Progenitor cell of endocrine pancreas (in vitro differentiated cells): ENCODE measurements at regions not wholly inside any gene's neighbourhood (a gene's known extent, or its start where the extent isn't known, plus 50 kb on each side); places are given as distances from the start of the nearest gene placed in this dataset.

Source experiments
- DNase-seq: peaks from one replicate; pipeline ENCODE4 v3.0.0; 2021; ENCODE audit warnings: low spot score; ENCODE audit not compliant: unreplicated experiment
- H3K27ac Mint-ChIP-seq: 2 replicates; pipeline ENCODE4 v1.8.0; 2021; ENCODE audit warnings: mild to moderate bottlenecking, moderate library complexity, mixed read lengths
- H3K27me3 Mint-ChIP-seq: 2 replicates; pipeline ENCODE4 v1.8.0; 2021; ENCODE audit warnings: mixed read lengths
- H3K36me3 Mint-ChIP-seq: 2 replicates; pipeline ENCODE4 v1.8.0; 2022; ENCODE audit warnings: mixed read lengths; ENCODE audit not compliant: insufficient read depth
- H3K4me1 Mint-ChIP-seq: 2 replicates; pipeline ENCODE4 v1.8.0; 2021; ENCODE audit warnings: low read depth, mixed read lengths
- H3K4me3 Mint-ChIP-seq: 2 replicates; pipeline ENCODE4 v1.8.0; 2021; ENCODE audit warnings: low read depth, mild to moderate bottlenecking, moderate library complexity, mixed read lengths
- H3K9me3 Mint-ChIP-seq: 2 replicates; pipeline ENCODE4 v1.8.0; 2021; ENCODE audit warnings: low read depth, mixed read lengths
- CTCF ChIP-seq: fragments of 200-600 bp; sonication (generic); IDR thresholded peaks from one replicate; pipeline ENCODE4 v1.5.0; 2021; ENCODE audit warnings: antibody characterized with exemption, mild to moderate bottlenecking; ENCODE audit not compliant: unreplicated experiment

GRCh38 chr12:13371797-13372196 is 175.3 kb downstream of the EMP1 start:
- Mint-ChIP-seq H3K27ac (no peak overlapping the region), H3K9me3 (no peaks in the 10 kb centered on the region), H3K4me1 (peaks cover 30% of the 10 kb centered on the region), H3K4me3 (no peak overlapping the region), H3K27me3 (peaks cover 30% of the 10 kb centered on the region), H3K36me3 (no peaks in the 10 kb centered on the region)
- DNase-seq, result no peak
- no peak for TF ChIP-seq CTCF

- H3K4me1 Mint-ChIP-seq, result peaks cover 29% of the 10 kb centered on the region
- no peak overlapping the region for H3K27ac Mint-ChIP-seq
- no peak for DNase-seq
- no peak overlapping the region for H3K4me3 Mint-ChIP-seq
- peaks cover 30% of the 10 kb centered on the region for H3K27me3 Mint-ChIP-seq
- H3K9me3 Mint-ChIP-seq, result no peaks in the 10 kb centered on the region
- TF ChIP-seq CTCF, result no peak
- H3K36me3 Mint-ChIP-seq, result no peaks in the 10 kb centered on the region
These were observed 174.8 kb downstream of the EMP1 start for GRCh38 chr12:13371367-13371766.

GRCh38 chr12:13369474-13370056 is 173.0 kb downstream of the EMP1 start:
- no peak for DNase-seq
- H3K27me3 Mint-ChIP-seq, result peaks cover 34% of the 10 kb centered on the region
- no peaks in the 10 kb centered on the region for H3K36me3 Mint-ChIP-seq
- no peak overlapping the region for H3K4me3 Mint-ChIP-seq
- TF ChIP-seq CTCF, result no peak
- H3K4me1 Mint-ChIP-seq, result peaks cover 29% of the 10 kb centered on the region
- peaks cover 4% of the 10 kb centered on the region for H3K9me3 Mint-ChIP-seq
- H3K27ac Mint-ChIP-seq, result peak overlapping the region; percentile 58

GRCh38 chr12:13368971-13369370 is 172.4 kb downstream of the EMP1 start:
- Mint-ChIP-seq H3K27me3 (peaks cover 34% of the 10 kb centered on the region), H3K4me1 (peaks cover 29% of the 10 kb centered on the region), H3K4me3 (no peak overlapping the region), H3K27ac (peak overlapping the region; percentile 72), H3K9me3 (peaks cover 4% of the 10 kb centered on the region), H3K36me3 (no peaks in the 10 kb centered on the region)
- TF ChIP-seq CTCF, result no peak
- no peak for DNase-seq

GRCh38 chr12:13368431-13368830 is 171.9 kb downstream of the EMP1 start:
- TF ChIP-seq CTCF, result no peak
- Mint-ChIP-seq H3K27ac (peak overlapping the region; percentile 25), H3K4me3 (no peak overlapping the region), H3K27me3 (peaks cover 31% of the 10 kb centered on the region), H3K9me3 (peaks cover 4% of the 10 kb centered on the region), H3K4me1 (peaks cover 29% of the 10 kb centered on the region), H3K36me3 (no peaks in the 10 kb centered on the region)
- DNase-seq, result no peak
